ENCODE measurements at regions not wholly inside any gene's neighbourhood (a gene's known extent, or its start where the extent isn't known, plus 50 kb on each side); places are given as distances from the start of the nearest gene placed in this dataset.

DNA sequence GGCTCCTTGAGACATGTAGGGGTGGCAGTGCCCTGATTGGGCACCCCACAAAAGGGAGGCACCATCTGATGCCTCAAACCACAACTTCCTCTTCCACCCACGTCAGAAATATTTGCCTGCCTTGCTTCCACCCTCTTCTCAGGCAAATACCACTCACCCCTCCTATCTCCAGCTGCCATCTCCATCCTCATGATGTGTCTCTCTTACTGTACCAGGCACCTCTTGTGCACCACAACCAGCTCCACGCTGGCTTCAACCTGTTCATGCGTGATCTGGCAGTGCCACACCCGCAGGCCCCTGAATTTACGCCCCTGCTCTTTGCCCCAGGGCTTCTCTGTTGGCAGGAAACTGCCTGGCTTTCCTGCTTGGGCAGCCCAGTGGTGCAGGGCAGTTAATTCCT, 87.8 kb upstream of the HSPA9 start:
- peak overlapping the region; percentile 92 for H3K27ac ChIP-seq
- H3K36me3 ChIP-seq: no peaks in the 10 kb centered on the region
- no peak overlapping the region for H3K4me3 ChIP-seq (ENCODE audit: low read depth, low read length)
- H3K27me3 ChIP-seq (ENCODE audit: insufficient read depth, low read depth, severe bottlenecking): no peaks in the 10 kb centered on the region
- TF ChIP-seq, protein P1, sequence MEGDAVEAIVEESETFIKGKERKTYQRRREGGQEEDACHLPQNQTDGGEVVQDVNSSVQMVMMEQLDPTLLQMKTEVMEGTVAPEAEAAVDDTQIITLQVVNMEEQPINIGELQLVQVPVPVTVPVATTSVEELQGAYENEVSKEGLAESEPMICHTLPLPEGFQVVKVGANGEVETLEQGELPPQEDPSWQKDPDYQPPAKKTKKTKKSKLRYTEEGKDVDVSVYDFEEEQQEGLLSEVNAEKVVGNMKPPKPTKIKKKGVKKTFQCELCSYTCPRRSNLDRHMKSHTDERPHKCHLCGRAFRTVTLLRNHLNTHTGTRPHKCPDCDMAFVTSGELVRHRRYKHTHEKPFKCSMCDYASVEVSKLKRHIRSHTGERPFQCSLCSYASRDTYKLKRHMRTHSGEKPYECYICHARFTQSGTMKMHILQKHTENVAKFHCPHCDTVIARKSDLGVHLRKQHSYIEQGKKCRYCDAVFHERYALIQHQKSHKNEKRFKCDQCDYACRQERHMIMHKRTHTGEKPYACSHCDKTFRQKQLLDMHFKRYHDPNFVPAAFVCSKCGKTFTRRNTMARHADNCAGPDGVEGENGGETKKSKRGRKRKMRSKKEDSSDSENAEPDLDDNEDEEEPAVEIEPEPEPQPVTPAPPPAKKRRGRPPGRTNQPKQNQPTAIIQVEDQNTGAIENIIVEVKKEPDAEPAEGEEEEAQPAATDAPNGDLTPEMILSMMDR (IDR thresholded peaks at IDR 0.05; ENCODE audit: low read depth, low read length): no peak
- DNase-seq: no peak
- H3K9me3 ChIP-seq (ENCODE audit: severe bottlenecking): no peaks in the 10 kb centered on the region

DNA sequence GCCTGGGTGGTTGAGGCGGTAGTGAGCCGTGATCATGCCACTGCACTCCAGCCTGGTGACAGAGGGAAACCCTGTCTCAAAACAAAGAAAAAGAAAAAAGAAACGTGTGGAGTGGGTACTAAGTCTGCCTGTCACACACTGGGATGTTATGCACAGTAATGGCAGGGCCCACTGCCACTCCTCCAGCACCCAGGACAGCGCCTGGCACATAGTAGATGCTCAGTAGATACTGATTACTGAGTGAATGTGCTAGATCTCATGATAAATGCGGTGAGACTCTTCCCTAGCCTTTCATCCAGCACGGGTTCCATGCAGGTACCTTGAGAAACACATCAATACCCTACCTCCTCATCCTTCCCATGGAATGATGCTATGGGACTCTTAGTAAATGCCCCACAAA, 87.4 kb upstream of the HSPA9 start:
- Histone ChIP-seq H3K27me3 (ENCODE audit: insufficient read depth, low read depth, severe bottlenecking) (no peaks in the 10 kb centered on the region), H3K4me3 (ENCODE audit: low read depth, low read length) (no peak overlapping the region), H3K9me3 (ENCODE audit: severe bottlenecking) (no peaks in the 10 kb centered on the region), H3K27ac (no peak overlapping the region), H3K36me3 (no peaks in the 10 kb centered on the region)
- DNase-seq: no peak
- TF ChIP-seq, protein P1 (IDR thresholded peaks at IDR 0.05; ENCODE audit: low read depth, low read length): no peak

DNA sequence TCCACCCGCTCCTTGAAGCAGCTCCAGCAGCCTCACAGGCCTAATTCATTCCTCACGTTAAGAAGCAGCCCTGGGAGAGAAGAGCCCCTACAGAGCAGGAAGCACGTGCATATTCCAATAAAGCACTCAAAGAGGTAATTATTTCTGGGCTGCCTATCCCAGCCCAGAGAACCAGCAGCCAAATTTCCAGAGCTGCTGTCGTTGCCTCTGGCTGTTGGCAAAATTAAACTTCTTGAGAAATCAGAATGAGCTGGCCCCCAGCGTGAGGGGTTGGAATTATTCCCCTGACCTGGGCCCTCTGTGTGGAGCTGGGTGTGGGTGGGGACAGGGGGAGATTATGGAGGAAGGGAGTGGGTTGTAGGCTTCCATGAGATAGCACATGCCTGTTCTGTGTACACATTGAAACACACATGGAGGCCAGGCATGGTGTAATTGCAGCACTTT, 86.8 kb upstream of the HSPA9 start:
- DNase-seq: no peak

DNA sequence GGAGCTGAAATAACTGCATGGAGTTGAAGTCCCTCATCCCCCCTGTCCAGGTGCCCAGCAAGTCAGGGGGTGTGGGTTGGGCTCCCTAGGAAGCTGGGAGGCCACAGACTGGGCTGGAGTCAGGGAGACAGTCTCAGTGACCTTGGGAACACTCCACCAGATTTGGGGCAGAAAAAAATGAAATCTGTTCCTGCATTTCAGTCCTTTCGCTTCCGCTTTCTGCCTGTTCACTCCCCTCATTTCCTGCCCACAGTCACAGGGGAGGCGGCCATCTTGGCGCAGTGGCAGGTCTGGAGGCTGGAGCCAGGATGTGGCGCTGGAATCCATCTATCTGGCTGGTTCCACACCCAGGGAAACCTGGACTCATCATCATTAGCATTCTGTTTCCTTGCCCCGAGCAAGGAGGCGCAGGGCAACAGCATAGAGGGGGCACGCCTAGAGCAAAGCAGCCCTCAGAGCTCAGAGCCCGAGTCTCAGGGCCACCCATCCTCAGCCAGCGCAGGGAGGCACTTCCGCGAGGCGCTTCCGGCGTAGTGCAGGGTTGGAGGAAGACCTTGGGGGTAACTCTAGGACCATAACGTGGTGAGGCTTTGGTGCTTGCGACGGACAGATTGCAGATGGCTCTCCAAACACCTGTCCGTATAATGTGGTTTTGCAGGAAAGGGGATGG, 86.2 kb upstream of the HSPA9 start:
- no peak overlapping the region for H3K4me3 ChIP-seq (ENCODE audit: low read depth, low read length)
- DNase-seq: no peak
- no peaks in the 10 kb centered on the region for H3K27me3 ChIP-seq (ENCODE audit: insufficient read depth, low read depth, severe bottlenecking)
- H3K27ac ChIP-seq: no peak overlapping the region
- H3K36me3 ChIP-seq: no peaks in the 10 kb centered on the region
- TF ChIP-seq, protein P1 (IDR thresholded peaks at IDR 0.05; ENCODE audit: low read depth, low read length): no peak
- no peaks in the 10 kb centered on the region for H3K9me3 ChIP-seq (ENCODE audit: severe bottlenecking)

More for the DNA sequence above, 86.8 kb upstream of the HSPA9 start:
- H3K9me3 ChIP-seq (ENCODE audit: severe bottlenecking): no peaks in the 10 kb centered on the region
- no peaks in the 10 kb centered on the region for H3K27me3 ChIP-seq (ENCODE audit: insufficient read depth, low read depth, severe bottlenecking)
- H3K27ac ChIP-seq: no peak overlapping the region
- H3K36me3 ChIP-seq: no peaks in the 10 kb centered on the region
- TF ChIP-seq, protein P1 (IDR thresholded peaks at IDR 0.05; ENCODE audit: low read depth, low read length): no peak
- no peak overlapping the region for H3K4me3 ChIP-seq (ENCODE audit: low read depth, low read length)

DNA sequence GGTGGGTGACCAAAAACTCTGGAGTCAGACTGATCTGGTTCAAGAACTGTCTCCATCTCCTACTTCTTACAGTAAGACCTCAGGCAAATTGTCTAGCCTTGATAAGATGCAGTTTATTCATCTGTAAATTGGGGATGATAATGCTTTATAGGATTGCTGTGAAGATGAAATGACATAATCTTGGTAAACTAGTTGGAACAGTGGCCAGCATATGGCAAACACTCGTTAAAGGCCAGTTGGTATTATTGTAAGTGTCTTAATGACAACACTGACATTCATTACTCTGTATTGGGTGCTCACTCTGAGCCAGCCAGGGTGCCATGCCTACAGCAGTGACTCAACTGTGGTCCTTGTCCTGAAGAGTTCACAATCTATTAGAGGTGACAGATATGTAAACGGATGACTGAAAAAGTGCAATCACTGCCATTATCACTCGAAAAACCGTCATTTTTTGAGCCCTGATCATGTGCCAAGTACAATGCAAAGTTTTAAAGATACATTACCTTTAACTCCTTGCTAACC, 84.9 kb upstream of the HSPA9 start:
- Histone ChIP-seq H3K36me3 (no peaks in the 10 kb centered on the region), H3K9me3 (ENCODE audit: severe bottlenecking) (no peaks in the 10 kb centered on the region), H3K27me3 (ENCODE audit: insufficient read depth, low read depth, severe bottlenecking) (no peaks in the 10 kb centered on the region), H3K27ac (peak overlapping the region; percentile 44), H3K4me3 (ENCODE audit: low read depth, low read length) (no peak overlapping the region)
- no peak for DNase-seq
- TF ChIP-seq, protein P1 (IDR thresholded peaks at IDR 0.05; ENCODE audit: low read depth, low read length): no peak

DNA sequence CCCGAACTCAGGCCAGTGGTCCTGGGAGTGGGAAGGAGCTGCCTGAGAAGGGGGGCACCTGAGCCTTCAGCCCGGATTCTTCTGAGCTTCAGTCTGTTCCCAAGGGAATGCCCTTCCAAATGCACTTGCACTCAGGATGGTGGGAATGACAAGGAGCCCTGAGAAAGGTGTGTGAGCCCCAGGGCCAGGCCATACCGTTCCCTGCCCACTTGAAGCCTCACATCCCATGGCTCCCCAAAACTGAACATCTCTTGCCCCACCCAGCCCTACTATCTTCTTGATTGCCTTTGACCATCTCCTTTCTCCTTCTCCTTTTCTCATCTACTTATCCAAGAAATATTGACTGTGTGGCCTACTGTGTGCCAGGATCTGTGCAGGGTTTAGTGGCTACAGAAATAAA, 84.4 kb upstream of the HSPA9 start:
- no peak for DNase-seq
- Histone ChIP-seq H3K4me3 (ENCODE audit: low read depth, low read length) (no peak overlapping the region), H3K36me3 (no peaks in the 10 kb centered on the region), H3K9me3 (ENCODE audit: severe bottlenecking) (no peaks in the 10 kb centered on the region), H3K27ac (peak overlapping the region; percentile 44), H3K27me3 (ENCODE audit: insufficient read depth, low read depth, severe bottlenecking) (no peaks in the 10 kb centered on the region)
- TF ChIP-seq, protein P1 (IDR thresholded peaks at IDR 0.05; ENCODE audit: low read depth, low read length): no peak
